ENCODE measurements at regions not wholly inside any gene's neighbourhood (a gene's known extent, or its start where the extent isn't known, plus 50 kb on each side); places are given as distances from the start of the nearest gene placed in this dataset.
A peak's percentile ranks its signal among the peaks of the same experiment; 100 is the strongest.

DNA sequence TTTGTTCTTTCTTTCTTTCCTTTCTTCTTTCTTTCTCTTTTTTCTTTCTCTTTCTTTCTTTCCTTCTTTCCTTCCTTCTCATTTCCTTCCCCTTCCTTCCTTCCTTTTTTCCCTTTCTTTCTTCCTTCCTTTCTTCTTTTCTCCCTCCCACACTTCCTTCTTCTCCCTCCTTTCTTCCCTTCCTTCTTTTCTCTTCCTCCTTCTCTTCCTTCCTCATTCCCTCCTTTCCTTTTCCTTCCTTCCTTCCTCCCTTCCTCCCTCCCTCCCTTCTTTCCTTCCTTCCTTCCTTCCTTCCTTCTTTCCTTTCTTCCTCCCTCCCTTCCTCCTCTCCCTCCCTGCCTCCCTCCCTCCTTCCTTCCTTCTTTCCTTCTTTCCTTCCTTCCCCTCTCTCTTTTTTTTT is 755.7 kb upstream of the GRM7 start:
- Histone ChIP-seq H2AFZ (ENCODE audit: low read depth, low read length) (no peak overlapping the region), H3K9me3 (replicated peaks; ENCODE audit: control insufficient read depth, insufficient read depth, low read depth, low read length) (peaks cover 2% of the 10 kb centered on the region), H3K9me1 (ENCODE audit: control insufficient read depth, insufficient read depth, low read length) (no peaks in the 10 kb centered on the region), H3K27me3 (ENCODE audit: control insufficient read depth in 2 of 2, insufficient read depth in 2 of 2, low read length in 2 of 2) (no peaks in the 10 kb centered on the region), H3K4me1 (replicated peaks in 1 of 2; ENCODE audit: control insufficient read depth in 2 of 2, insufficient read depth in 2 of 2, low read length in 2 of 2) (no peaks in the 10 kb centered on the region), H4K20me1 (replicated peaks; ENCODE audit: control insufficient read depth, insufficient read depth, low read length) (no peaks in the 10 kb centered on the region), H3K27ac (ENCODE audit: extremely low read depth, low read depth, low read length) (no peak overlapping the region), H3K4me2 (ENCODE audit: insufficient read depth, low read length) (no peak overlapping the region), H3K9ac (ENCODE audit: insufficient read depth in 1 of 2, low read depth in 2 of 2, low read length in 2 of 2) (no peak overlapping the region), H3K36me3 (ENCODE audit: control insufficient read depth, insufficient read depth, low read length) (no peaks in the 10 kb centered on the region), H3K4me3 (no peak overlapping the region), H3K79me2 (ENCODE audit: control insufficient read depth, insufficient read depth, low read length) (no peaks in the 10 kb centered on the region)
- ChIA-PET CTCF (ENCODE audit: low intra/inter-chr PET ratio) (no interaction called here), POLR2A (no interaction called here)
- TF ChIP-seq, protein P1, sequence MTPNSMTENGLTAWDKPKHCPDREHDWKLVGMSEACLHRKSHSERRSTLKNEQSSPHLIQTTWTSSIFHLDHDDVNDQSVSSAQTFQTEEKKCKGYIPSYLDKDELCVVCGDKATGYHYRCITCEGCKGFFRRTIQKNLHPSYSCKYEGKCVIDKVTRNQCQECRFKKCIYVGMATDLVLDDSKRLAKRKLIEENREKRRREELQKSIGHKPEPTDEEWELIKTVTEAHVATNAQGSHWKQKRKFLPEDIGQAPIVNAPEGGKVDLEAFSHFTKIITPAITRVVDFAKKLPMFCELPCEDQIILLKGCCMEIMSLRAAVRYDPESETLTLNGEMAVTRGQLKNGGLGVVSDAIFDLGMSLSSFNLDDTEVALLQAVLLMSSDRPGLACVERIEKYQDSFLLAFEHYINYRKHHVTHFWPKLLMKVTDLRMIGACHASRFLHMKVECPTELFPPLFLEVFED (CRISPR knock-in tag; conservative IDR thresholded peaks at IDR 0.05), result peak; percentile 74; the same call in 1 of the 2 replicates
- peak; percentile 77 for TF ChIP-seq ZNF512 (tag; IDR thresholded peaks at IDR 0.05)
- TF ChIP-seq PURB (CRISPR knock-in tag; IDR thresholded peaks at IDR 0.05; ENCODE audit: low read depth), result no peak
- TF ChIP-seq RBM17 (IDR thresholded peaks at IDR 0.05; ENCODE audit: borderline replicate concordance, low read depth, low read length), result no peak
- in situ Hi-C loops (cut with MboI) (no loop called here), intact Hi-C loops (cut with micrococcal nuclease) (no loop called here)
- DNase-seq (ENCODE audit: extremely low read depth in 1 of 4, low spot score in 3 of 4) (no peak), FAIRE-seq (no peak), ATAC-seq (no peak)
- no TSS peak for BruUV-seq (replicated peaks)
